ENCODE measurements at regions not wholly inside any gene's neighbourhood (a gene's known extent, or its start where the extent isn't known, plus 50 kb on each side); places are given as distances from the start of the nearest gene placed in this dataset.

- no peaks in the 10 kb centered on the region for H3K4me1 ChIP-seq (ENCODE audit: insufficient read depth)
- ATAC-seq: no peak
- no peak for DNase-seq (ENCODE audit: low spot score)
- Mint-ChIP-seq H3K27ac (no peak overlapping the region), H3K4me3 (no peak overlapping the region), H3K36me3 (ENCODE audit: low read depth) (no peaks in the 10 kb centered on the region), H3K4me1 (no peaks in the 10 kb centered on the region), H3K27me3 (ENCODE audit: insufficient read depth, low read depth, poor library complexity) (no peaks in the 10 kb centered on the region), H3K9me3 (no peaks in the 10 kb centered on the region)
- H3K9me2 ChIP-seq (ENCODE audit: insufficient read depth): peaks cover 2% of the 10 kb centered on the region; the same call in 1 of the 2 replicates
- H3K27me3 ChIP-seq (ENCODE audit: insufficient read depth): no peaks in the 10 kb centered on the region
- H3K79me2 ChIP-seq (replicated peaks; ENCODE audit: insufficient read depth): no peaks in the 10 kb centered on the region
- no peak overlapping the region for H3K27ac ChIP-seq (ENCODE audit: low read depth)
- no peaks in the 10 kb centered on the region for H4K20me1 ChIP-seq (replicated peaks; ENCODE audit: insufficient read depth)
- H3K36me3 ChIP-seq (ENCODE audit: insufficient read depth): no peaks in the 10 kb centered on the region
- H3F3A ChIP-seq (replicated peaks; ENCODE audit: low read depth): no peaks in the 10 kb centered on the region
- no peak overlapping the region for H3K4me3 ChIP-seq
- TF ChIP-seq ETS1 (IDR thresholded peaks at IDR 0.05): no peak
- TF ChIP-seq NANOG (IDR thresholded peaks at IDR 0.05; ENCODE audit: borderline replicate concordance): no peak
- TF ChIP-seq JUNB (IDR thresholded peaks at IDR 0.05; ENCODE audit: unreplicated experiment): no peak
- TF ChIP-seq ZNF331 (CRISPR knock-in tag; IDR thresholded peaks at IDR 0.05; ENCODE audit: low read depth): no peak
- TF ChIP-seq ZNF462 (CRISPR knock-in tag; IDR thresholded peaks at IDR 0.05): no peak
- no peak for TF ChIP-seq EZH2phosphoT487 (IDR thresholded peaks at IDR 0.05; ENCODE audit: unreplicated experiment)
- no peak for TF ChIP-seq ZNF114 (CRISPR knock-in tag; IDR thresholded peaks at IDR 0.05)
- no peak for TF ChIP-seq POLR2AphosphoS5 (IDR thresholded peaks at IDR 0.05; ENCODE audit: low read depth)
- TF ChIP-seq CTCF (conservative IDR thresholded peaks at IDR 0.05; ENCODE audit: low read depth in 2 of 2): no peak
- no peak for TF ChIP-seq CREB1 (CRISPR knock-in tag; IDR thresholded peaks at IDR 0.05; ENCODE audit: low read depth)
- TF ChIP-seq EZH2 (IDR thresholded peaks at IDR 0.05; ENCODE audit: low read depth, unreplicated experiment): no peak
- no peak for TF ChIP-seq STAT1 (IDR thresholded peaks at IDR 0.05; ENCODE audit: unreplicated experiment)
- no peak for TF ChIP-seq REST (IDR thresholded peaks at IDR 0.05; ENCODE audit: unreplicated experiment)
- no peak overlapping the region for H2AFZ ChIP-seq
- H3K4me2 ChIP-seq: no peak overlapping the region
Observed at GRCh38 chr4:27728892-27729291, 868.3 kb downstream of the STIM2 start.
